ENCODE measurements at regions not wholly inside any gene's neighbourhood (a gene's known extent, or its start where the extent isn't known, plus 50 kb on each side); places are given as distances from the start of the nearest gene placed in this dataset.
"Not testable (repeated sequence)": the region's sequence is repeated elsewhere in the genome, so short reads cannot be mapped to it uniquely, and the experiment has no call there.

DNA sequence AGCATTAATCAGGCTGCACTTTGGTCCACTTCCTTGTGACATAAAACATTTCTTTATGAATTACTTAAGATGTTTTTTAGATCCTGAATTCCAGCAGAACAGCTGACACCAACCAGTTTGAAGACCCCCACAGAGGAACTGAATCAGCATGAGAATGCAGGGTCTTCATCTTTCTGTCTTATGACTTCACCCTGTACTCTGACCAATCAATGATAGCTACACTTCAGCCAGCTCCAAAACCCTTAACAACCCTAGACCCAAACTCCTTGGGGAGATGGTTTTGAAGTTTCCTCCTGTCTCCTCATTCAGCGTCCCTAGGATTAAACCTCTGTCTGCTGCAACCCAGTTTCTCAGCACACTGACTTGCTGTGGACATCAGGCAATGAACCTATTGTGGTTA lies 175.0 kb downstream of the CTH start:
- FAIRE-seq (no peak), DNase-seq (ENCODE audit: low read depth, low spot score) (no peak)
- Histone ChIP-seq H3K27me3 (ENCODE audit: control insufficient read depth, extremely low read depth, insufficient read depth, low read length) (no peaks in the 10 kb centered on the region), H3K9me3 (ENCODE audit: control insufficient read depth, low read depth, low read length) (no peaks in the 10 kb centered on the region), H3K79me2 (ENCODE audit: control insufficient read depth, insufficient read depth, low read length) (no peaks in the 10 kb centered on the region), H4K20me1 (ENCODE audit: control insufficient read depth, extremely low read depth, insufficient read depth, low read length) (no peaks in the 10 kb centered on the region), H2AFZ (ENCODE audit: control insufficient read depth, low read length) (no peak overlapping the region), H3K9ac (ENCODE audit: control insufficient read depth, extremely low read depth, insufficient read depth, low read length) (no peak overlapping the region), H3K36me3 (ENCODE audit: control insufficient read depth in 2 of 2, extremely low read depth in 1 of 2, insufficient read depth in 2 of 2, low read length in 2 of 2) (no peaks in the 10 kb centered on the region), H3K9me1 (ENCODE audit: control insufficient read depth, extremely low read depth, insufficient read depth, low read length) (no peaks in the 10 kb centered on the region), H3K4me2 (ENCODE audit: control insufficient read depth, extremely low read depth, insufficient read depth, low read depth, low read length) (no peak overlapping the region), H3K27ac (ENCODE audit: control insufficient read depth, insufficient read depth, low read length) (no peak overlapping the region), H3K4me1 (ENCODE audit: control insufficient read depth, extremely low read depth, insufficient read depth, low read length) (no peaks in the 10 kb centered on the region), H3K4me3 (ENCODE audit: control insufficient read depth in 2 of 3, extremely low read depth in 1 of 3, insufficient read depth in 2 of 3, low read depth in 1 of 3, low read length in 3 of 3) (no peak overlapping the region)
- TF ChIP-seq EZH2 (IDR thresholded peaks at IDR 0.05; ENCODE audit: low read length) = no peak
- TF ChIP-seq, protein P1, sequence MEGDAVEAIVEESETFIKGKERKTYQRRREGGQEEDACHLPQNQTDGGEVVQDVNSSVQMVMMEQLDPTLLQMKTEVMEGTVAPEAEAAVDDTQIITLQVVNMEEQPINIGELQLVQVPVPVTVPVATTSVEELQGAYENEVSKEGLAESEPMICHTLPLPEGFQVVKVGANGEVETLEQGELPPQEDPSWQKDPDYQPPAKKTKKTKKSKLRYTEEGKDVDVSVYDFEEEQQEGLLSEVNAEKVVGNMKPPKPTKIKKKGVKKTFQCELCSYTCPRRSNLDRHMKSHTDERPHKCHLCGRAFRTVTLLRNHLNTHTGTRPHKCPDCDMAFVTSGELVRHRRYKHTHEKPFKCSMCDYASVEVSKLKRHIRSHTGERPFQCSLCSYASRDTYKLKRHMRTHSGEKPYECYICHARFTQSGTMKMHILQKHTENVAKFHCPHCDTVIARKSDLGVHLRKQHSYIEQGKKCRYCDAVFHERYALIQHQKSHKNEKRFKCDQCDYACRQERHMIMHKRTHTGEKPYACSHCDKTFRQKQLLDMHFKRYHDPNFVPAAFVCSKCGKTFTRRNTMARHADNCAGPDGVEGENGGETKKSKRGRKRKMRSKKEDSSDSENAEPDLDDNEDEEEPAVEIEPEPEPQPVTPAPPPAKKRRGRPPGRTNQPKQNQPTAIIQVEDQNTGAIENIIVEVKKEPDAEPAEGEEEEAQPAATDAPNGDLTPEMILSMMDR (optimal IDR thresholded peaks at IDR 0.05 in 1 of 3, IDR thresholded peaks at IDR 0.05 in 1 of 3, conservative IDR thresholded peaks at IDR 0.05 in 1 of 3; ENCODE audit: extremely low read depth in 1 of 3, insufficient read depth in 2 of 3, low read length in 3 of 3) = no peak
- dilution Hi-C loops (cut with MboI; ENCODE audit: extremely low pct_ligation_motif_present, low sequenced_read_pairs) = no loop called here

DNA sequence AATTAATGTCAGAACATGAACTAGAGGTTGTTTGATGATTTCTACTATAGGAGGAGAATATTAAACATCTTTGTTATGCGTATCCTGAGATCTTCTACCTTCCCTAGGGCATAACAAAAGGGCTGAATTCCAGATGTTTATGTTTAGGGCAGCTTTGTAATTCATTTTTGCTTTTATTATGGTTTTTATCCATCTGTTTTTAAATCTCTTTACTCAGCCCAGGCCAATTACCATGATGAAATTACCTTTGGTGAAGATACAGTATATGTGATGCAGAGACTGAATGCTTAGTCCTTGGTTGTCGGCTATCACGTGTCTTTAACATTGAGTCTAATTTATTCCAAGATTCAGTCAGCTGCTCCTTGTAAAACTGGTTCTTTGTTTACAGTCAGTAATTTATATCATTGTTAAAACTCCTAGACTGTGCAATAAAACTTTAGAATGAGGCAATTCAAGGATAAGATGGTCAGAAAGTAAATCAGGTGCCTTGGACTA lies 176.9 kb downstream of the CTH start:
- TF ChIP-seq, protein P1 (optimal IDR thresholded peaks at IDR 0.05 in 1 of 3, IDR thresholded peaks at IDR 0.05 in 1 of 3, conservative IDR thresholded peaks at IDR 0.05 in 1 of 3; ENCODE audit: extremely low read depth in 1 of 3, insufficient read depth in 2 of 3, low read length in 3 of 3) = no peak
- no peak for TF ChIP-seq EZH2 (IDR thresholded peaks at IDR 0.05; ENCODE audit: low read length)
- Histone ChIP-seq H3K9ac (ENCODE audit: control insufficient read depth, extremely low read depth, insufficient read depth, low read length) (no peak overlapping the region), H2AFZ (ENCODE audit: control insufficient read depth, low read length) (no peak overlapping the region), H3K9me1 (ENCODE audit: control insufficient read depth, extremely low read depth, insufficient read depth, low read length) (no peaks in the 10 kb centered on the region), H3K9me3 (ENCODE audit: control insufficient read depth, low read depth, low read length) (no peaks in the 10 kb centered on the region), H3K27ac (ENCODE audit: control insufficient read depth, insufficient read depth, low read length) (no peak overlapping the region), H3K36me3 (ENCODE audit: control insufficient read depth in 2 of 2, extremely low read depth in 1 of 2, insufficient read depth in 2 of 2, low read length in 2 of 2) (no peaks in the 10 kb centered on the region), H3K27me3 (ENCODE audit: control insufficient read depth, extremely low read depth, insufficient read depth, low read length) (no peaks in the 10 kb centered on the region), H3K79me2 (ENCODE audit: control insufficient read depth, insufficient read depth, low read length) (no peaks in the 10 kb centered on the region), H3K4me3 (ENCODE audit: control insufficient read depth in 2 of 3, extremely low read depth in 1 of 3, insufficient read depth in 2 of 3, low read depth in 1 of 3, low read length in 3 of 3) (no peak overlapping the region), H4K20me1 (ENCODE audit: control insufficient read depth, extremely low read depth, insufficient read depth, low read length) (no peaks in the 10 kb centered on the region), H3K4me2 (ENCODE audit: control insufficient read depth, extremely low read depth, insufficient read depth, low read depth, low read length) (no peak overlapping the region), H3K4me1 (ENCODE audit: control insufficient read depth, extremely low read depth, insufficient read depth, low read length) (no peaks in the 10 kb centered on the region)
- dilution Hi-C loops (cut with MboI; ENCODE audit: extremely low pct_ligation_motif_present, low sequenced_read_pairs) = no loop called here
- no peak for DNase-seq (ENCODE audit: low read depth, low spot score)
- no peak for FAIRE-seq

DNA sequence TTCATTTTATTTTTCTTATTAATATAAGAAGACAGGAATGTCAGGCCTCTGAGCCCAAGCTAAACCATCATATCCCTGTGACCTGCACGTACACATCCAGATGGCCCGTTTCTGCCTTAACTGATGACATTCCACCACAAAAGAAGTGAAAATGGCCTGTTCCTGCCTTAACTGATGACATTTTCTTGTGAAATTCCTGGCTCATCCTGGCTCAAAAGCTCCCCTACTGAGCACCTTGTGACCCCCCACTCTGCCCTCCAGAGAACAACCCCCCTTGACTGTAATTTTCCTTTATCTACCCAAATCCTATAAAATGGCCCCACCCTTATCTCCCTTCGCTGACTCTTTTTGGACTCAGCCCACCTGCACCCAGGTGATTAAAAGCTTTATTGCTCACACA lies 182.5 kb downstream of the CTH start:
- H4K20me1 ChIP-seq (ENCODE audit: control insufficient read depth, extremely low read depth, insufficient read depth, low read length); H3K36me3 ChIP-seq (ENCODE audit: control insufficient read depth in 2 of 2, extremely low read depth in 1 of 2, insufficient read depth in 2 of 2, low read length in 2 of 2); H2AFZ ChIP-seq (ENCODE audit: control insufficient read depth, low read length); H3K9me1 ChIP-seq (ENCODE audit: control insufficient read depth, extremely low read depth, insufficient read depth, low read length); FAIRE-seq; H3K27ac ChIP-seq (ENCODE audit: control insufficient read depth, insufficient read depth, low read length); DNase-seq (ENCODE audit: low read depth, low spot score); H3K4me1 ChIP-seq (ENCODE audit: control insufficient read depth, extremely low read depth, insufficient read depth, low read length); H3K4me2 ChIP-seq (ENCODE audit: control insufficient read depth, extremely low read depth, insufficient read depth, low read depth, low read length); H3K9me3 ChIP-seq (ENCODE audit: control insufficient read depth, low read depth, low read length); H3K4me3 ChIP-seq (ENCODE audit: control insufficient read depth in 2 of 3, extremely low read depth in 1 of 3, insufficient read depth in 2 of 3, low read depth in 1 of 3, low read length in 3 of 3); H3K9ac ChIP-seq (ENCODE audit: control insufficient read depth, extremely low read depth, insufficient read depth, low read length); H3K79me2 ChIP-seq (ENCODE audit: control insufficient read depth, insufficient read depth, low read length); dilution Hi-C loops (cut with MboI; ENCODE audit: extremely low pct_ligation_motif_present, low sequenced_read_pairs); H3K27me3 ChIP-seq (ENCODE audit: control insufficient read depth, extremely low read depth, insufficient read depth, low read length): not testable (repeated sequence)
